Keratinocyte (primary cell): ENCODE measurements at regions not wholly inside any gene's neighbourhood (a gene's known extent, or its start where the extent isn't known, plus 50 kb on each side); places are given as distances from the start of the nearest gene placed in this dataset.

Source experiments
- EZH2 ChIP-seq: IDR thresholded peaks from one replicate; pipeline ENCODE4 v1.6.1; 2012; ENCODE audit warnings: inconsistent platforms, mild to moderate bottlenecking, low read length, moderate library complexity
- TF ChIP-seq, protein P1 (sequence below), 3 experiments: IDR thresholded peaks in 1 of 3; conservative IDR thresholded peaks in 1 of 3; optimal IDR thresholded peaks in 1 of 3; 2 replicates in 2 of 3; 3 replicates in 1 of 3; pipeline versions ENCODE3 to v1.5.1; 2011; ENCODE audit warnings: low read length in 3 of 3, mild to moderate bottlenecking in 3 of 3, moderate library complexity in 2 of 3, control low read depth in 1 of 3, inconsistent platforms in 1 of 3; ENCODE audit not compliant: insufficient read depth in 2 of 3; ENCODE audit errors: extremely low read depth in 1 of 3

DNA sequence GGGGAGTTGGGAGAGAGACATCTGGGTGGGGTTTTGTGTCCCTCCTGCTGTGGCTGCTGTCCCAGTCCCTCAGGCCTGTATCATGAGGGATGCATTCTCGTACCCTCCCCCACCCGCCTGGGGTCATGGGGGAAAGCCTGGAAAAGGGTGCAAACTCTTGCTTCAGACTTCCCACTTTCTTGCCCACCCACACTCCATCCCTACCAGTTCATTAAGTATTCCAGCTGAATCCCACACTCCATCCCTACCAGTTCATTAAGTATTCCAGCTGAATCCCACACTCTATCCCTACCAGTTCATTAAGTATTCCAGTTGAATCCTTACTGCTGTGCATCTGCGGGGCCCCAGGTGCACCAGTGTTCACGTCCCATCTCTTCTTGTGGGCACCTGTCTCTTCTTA, 116.3 kb downstream of the ACAA2 start:
- TF ChIP-seq, protein P1, sequence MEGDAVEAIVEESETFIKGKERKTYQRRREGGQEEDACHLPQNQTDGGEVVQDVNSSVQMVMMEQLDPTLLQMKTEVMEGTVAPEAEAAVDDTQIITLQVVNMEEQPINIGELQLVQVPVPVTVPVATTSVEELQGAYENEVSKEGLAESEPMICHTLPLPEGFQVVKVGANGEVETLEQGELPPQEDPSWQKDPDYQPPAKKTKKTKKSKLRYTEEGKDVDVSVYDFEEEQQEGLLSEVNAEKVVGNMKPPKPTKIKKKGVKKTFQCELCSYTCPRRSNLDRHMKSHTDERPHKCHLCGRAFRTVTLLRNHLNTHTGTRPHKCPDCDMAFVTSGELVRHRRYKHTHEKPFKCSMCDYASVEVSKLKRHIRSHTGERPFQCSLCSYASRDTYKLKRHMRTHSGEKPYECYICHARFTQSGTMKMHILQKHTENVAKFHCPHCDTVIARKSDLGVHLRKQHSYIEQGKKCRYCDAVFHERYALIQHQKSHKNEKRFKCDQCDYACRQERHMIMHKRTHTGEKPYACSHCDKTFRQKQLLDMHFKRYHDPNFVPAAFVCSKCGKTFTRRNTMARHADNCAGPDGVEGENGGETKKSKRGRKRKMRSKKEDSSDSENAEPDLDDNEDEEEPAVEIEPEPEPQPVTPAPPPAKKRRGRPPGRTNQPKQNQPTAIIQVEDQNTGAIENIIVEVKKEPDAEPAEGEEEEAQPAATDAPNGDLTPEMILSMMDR (optimal IDR thresholded peaks at IDR 0.05 in 1 of 3, IDR thresholded peaks at IDR 0.05 in 1 of 3, conservative IDR thresholded peaks at IDR 0.05 in 1 of 3; ENCODE audit: extremely low read depth in 1 of 3, insufficient read depth in 2 of 3, low read length in 3 of 3) = no peak
- no peak for TF ChIP-seq EZH2
